ENCODE measurements at regions not wholly inside any gene's neighbourhood (a gene's known extent, or its start where the extent isn't known, plus 50 kb on each side); places are given as distances from the start of the nearest gene placed in this dataset.

DNA sequence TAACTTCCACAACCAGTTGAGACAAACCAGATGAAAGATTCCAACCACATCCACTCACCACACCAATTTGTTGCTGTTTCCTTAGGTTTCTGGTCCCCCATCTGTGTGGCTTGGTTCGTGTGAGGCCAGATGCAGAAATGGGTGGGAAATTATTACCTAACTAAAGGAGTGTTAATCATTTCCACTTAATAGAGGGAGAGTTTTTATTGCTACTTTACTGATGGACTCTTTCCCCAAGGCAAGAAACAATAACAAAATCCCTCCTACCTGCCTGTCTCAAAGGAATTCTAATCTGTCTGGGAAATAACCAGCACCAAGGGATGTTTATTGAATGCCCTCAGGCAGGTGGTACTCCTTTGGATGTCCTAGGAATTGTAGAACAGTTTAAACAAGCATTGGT, 76.3 kb downstream of the TMEM167A start:
- H3K27ac ChIP-seq (ENCODE audit: low read depth, low read length), result no peak overlapping the region
- POLR2A ChIA-PET, result no interaction called here
- DNase-seq (ENCODE audit: low read depth, low spot score), result no peak
- H3K9ac ChIP-seq (ENCODE audit: low read length), result no peak overlapping the region
- TF ChIP-seq ELF1 (IDR thresholded peaks at IDR 0.05; ENCODE audit: borderline replicate concordance, low read depth) (no peak), POLR2A (IDR thresholded peaks at IDR 0.05; ENCODE audit: borderline replicate concordance, extremely low read depth, insufficient read depth, insufficient read length) (no peak), CBX3 (IDR thresholded peaks at IDR 0.05; ENCODE audit: low read depth) (no peak), ZFX (IDR thresholded peaks at IDR 0.05) (no peak), EGR1 (IDR thresholded peaks at IDR 0.05; ENCODE audit: low read depth) (no peak), SRF (IDR thresholded peaks at IDR 0.05; ENCODE audit: low read depth) (no peak), JUND (IDR thresholded peaks at IDR 0.05) (no peak), ZNF274 (IDR thresholded peaks at IDR 0.05; ENCODE audit: low read depth, low read length) (no peak), SP1 (IDR thresholded peaks at IDR 0.05; ENCODE audit: low read depth) (no peak), CEBPB (IDR thresholded peaks at IDR 0.05; ENCODE audit: low read depth) (no peak)
- TF ChIP-seq, protein P1, sequence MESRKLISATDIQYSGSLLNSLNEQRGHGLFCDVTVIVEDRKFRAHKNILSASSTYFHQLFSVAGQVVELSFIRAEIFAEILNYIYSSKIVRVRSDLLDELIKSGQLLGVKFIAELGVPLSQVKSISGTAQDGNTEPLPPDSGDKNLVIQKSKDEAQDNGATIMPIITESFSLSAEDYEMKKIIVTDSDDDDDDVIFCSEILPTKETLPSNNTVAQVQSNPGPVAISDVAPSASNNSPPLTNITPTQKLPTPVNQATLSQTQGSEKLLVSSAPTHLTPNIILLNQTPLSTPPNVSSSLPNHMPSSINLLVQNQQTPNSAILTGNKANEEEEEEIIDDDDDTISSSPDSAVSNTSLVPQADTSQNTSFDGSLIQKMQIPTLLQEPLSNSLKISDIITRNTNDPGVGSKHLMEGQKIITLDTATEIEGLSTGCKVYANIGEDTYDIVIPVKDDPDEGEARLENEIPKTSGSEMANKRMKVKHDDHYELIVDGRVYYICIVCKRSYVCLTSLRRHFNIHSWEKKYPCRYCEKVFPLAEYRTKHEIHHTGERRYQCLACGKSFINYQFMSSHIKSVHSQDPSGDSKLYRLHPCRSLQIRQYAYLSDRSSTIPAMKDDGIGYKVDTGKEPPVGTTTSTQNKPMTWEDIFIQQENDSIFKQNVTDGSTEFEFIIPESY (IDR thresholded peaks at IDR 0.05; ENCODE audit: extremely low read depth, insufficient replicate concordance, low read length), result no peak
- TF ChIP-seq, protein P2, sequence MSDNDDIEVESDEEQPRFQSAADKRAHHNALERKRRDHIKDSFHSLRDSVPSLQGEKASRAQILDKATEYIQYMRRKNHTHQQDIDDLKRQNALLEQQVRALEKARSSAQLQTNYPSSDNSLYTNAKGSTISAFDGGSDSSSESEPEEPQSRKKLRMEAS (IDR thresholded peaks at IDR 0.05), result no peak
- TF ChIP-seq, protein P3, sequence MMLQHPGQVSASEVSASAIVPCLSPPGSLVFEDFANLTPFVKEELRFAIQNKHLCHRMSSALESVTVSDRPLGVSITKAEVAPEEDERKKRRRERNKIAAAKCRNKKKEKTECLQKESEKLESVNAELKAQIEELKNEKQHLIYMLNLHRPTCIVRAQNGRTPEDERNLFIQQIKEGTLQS (IDR thresholded peaks at IDR 0.05), result no peak
- H3K4me3 ChIP-seq (replicated peaks in 1 of 2; ENCODE audit: low read depth in 1 of 2, low read length in 2 of 2), result no peak overlapping the region
- H3K27me3 ChIP-seq (ENCODE audit: insufficient read depth, low read length), result no peaks in the 10 kb centered on the region
- no peaks in the 10 kb centered on the region for H3K9me3 ChIP-seq (ENCODE audit: control insufficient read depth in 1 of 2, insufficient read depth in 1 of 2, low read depth in 1 of 2, low read length in 2 of 2)
- RAD21 ChIA-PET (ENCODE audit: low non-redundant PET in 1 of 2, low total read pairs in 2 of 2, uncharacterized antibody in 2 of 2, unreplicated experiment in 2 of 2), result no interaction called here
- BruUV-seq (replicated peaks), result no TSS peak
- H3K4me2 ChIP-seq (ENCODE audit: low read length), result peak overlapping the region; percentile 49
- peak overlapping the region; percentile 19 for H2AFZ ChIP-seq (ENCODE audit: low read depth, low read length, poor library complexity, severe bottlenecking)
- CTCF ChIA-PET, result no interaction called here
- H4K20me1 ChIP-seq (ENCODE audit: insufficient read depth), result no peaks in the 10 kb centered on the region
- H3K79me2 ChIP-seq (ENCODE audit: insufficient read depth, low read length), result no peaks in the 10 kb centered on the region
- H3K4me1 ChIP-seq (ENCODE audit: control insufficient read depth in 1 of 2, insufficient read depth in 2 of 2, low read length in 2 of 2), result peaks cover 9 to 14% of the 10 kb centered on the region in 2 experiments; a peak in 3 of 4 replicates
- no peaks in the 10 kb centered on the region for H3K9me2 ChIP-seq (ENCODE audit: insufficient read depth)
- intact Hi-C loops (cut with micrococcal nuclease), result no loop called here
- H3K36me3 ChIP-seq (ENCODE audit: control insufficient read depth in 1 of 2, insufficient read depth in 2 of 2, low read length in 2 of 2), result no peaks in the 10 kb centered on the region
- no peak for ATAC-seq
